Lower lobe of right lung (tissue), 2 donors: ENCODE measurements at regions not wholly inside any gene's neighbourhood (a gene's known extent, or its start where the extent isn't known, plus 50 kb on each side); places are given as distances from the start of the nearest gene placed in this dataset.

Experiments
- ATAC-seq, 2 donors: fragments of 200-7000 bp; cut with Tn5 transposase; one replicate each; pipeline ENCODE4 v1.9.1; 2020 to 2022; ENCODE audit warnings: mild to moderate bottlenecking in 2 of 2, moderate library complexity in 2 of 2
- DNase-seq: peaks from one replicate; pipeline ENCODE4 v3.0.0-alpha.2; 2020
- H3K27ac ChIP-seq: fragments of 200-600 bp; one replicate; pipeline ENCODE4 v1.8.0; 2022
- H3K27me3 ChIP-seq: fragments of 200-600 bp; one replicate; pipeline ENCODE4 v1.8.0; 2022; ENCODE audit warnings: low read depth
- H3K36me3 ChIP-seq: fragments of 200-600 bp; one replicate; pipeline ENCODE4 v1.8.0; 2022; ENCODE audit warnings: mild to moderate bottlenecking
- H3K4me1 ChIP-seq: fragments of 200-600 bp; one replicate; pipeline ENCODE4 v1.8.0; 2022
- H3K4me3 ChIP-seq: fragments of 200-600 bp; one replicate; pipeline ENCODE4 v1.8.0; 2022; ENCODE audit warnings: mild to moderate bottlenecking
- H3K9me3 ChIP-seq: fragments of 200-600 bp; one replicate; pipeline ENCODE4 v1.8.0; 2022
- CTCF ChIP-seq: fragments of 200-600 bp; IDR thresholded peaks from one replicate; pipeline ENCODE4 v1.8.0; 2022; ENCODE audit warnings: antibody characterized with exemption, mild to moderate bottlenecking
- intact Hi-C: fragments of 100-400 bp; cut with DNase I; formaldehyde crosslinking; loops from one replicate; pipeline ENCODE4 v1.11.0; 2022
- donor health status: DM: no; HTN: yes; CAD: no; lungs with severe emphysema.

GRCh38 chr11:119875841-119876600, 147.0 kb upstream of the NECTIN1 start:
- Histone ChIP-seq H3K27me3 (peaks cover 11% of the 10 kb centered on the region), H3K36me3 (no peaks in the 10 kb centered on the region), H3K27ac (no peak overlapping the region), H3K4me1 (no peaks in the 10 kb centered on the region), H3K4me3 (no peak overlapping the region), H3K9me3 (no peaks in the 10 kb centered on the region)
- DNase-seq (peak; percentile 38), ATAC-seq (peak in 1 of 2 donors; percentile 29)
- TF ChIP-seq CTCF: no peak
- intact Hi-C loops: no loop called here

GRCh38 chr11:119874660-119875238, 145.7 kb upstream of the NECTIN1 start:
- H3K27ac ChIP-seq: no peak overlapping the region
- intact Hi-C loops: no loop called here
- H3K27me3 ChIP-seq: peaks cover 11% of the 10 kb centered on the region
- TF ChIP-seq CTCF: no peak
- H3K36me3 ChIP-seq: no peaks in the 10 kb centered on the region
- no peaks in the 10 kb centered on the region for H3K4me1 ChIP-seq
- no peaks in the 10 kb centered on the region for H3K9me3 ChIP-seq
- ATAC-seq: no peak
- H3K4me3 ChIP-seq: no peak overlapping the region
- DNase-seq: no peak

GRCh38 chr11:119873761-119874421, 144.9 kb upstream of the NECTIN1 start:
- ATAC-seq (no peak), DNase-seq (no peak)
- peaks cover 13% of the 10 kb centered on the region for H3K27me3 ChIP-seq
- no peaks in the 10 kb centered on the region for H3K9me3 ChIP-seq
- H3K4me1 ChIP-seq: no peaks in the 10 kb centered on the region
- no peak overlapping the region for H3K27ac ChIP-seq
- TF ChIP-seq CTCF: no peak
- no peak overlapping the region for H3K4me3 ChIP-seq
- H3K36me3 ChIP-seq: no peaks in the 10 kb centered on the region
- intact Hi-C loops: no loop called here

- peaks cover 13% of the 10 kb centered on the region for H3K27me3 ChIP-seq
- no peak for ATAC-seq
- H3K27ac ChIP-seq: no peak overlapping the region
Observed at GRCh38 chr11:119872611-119873310, 143.8 kb upstream of the NECTIN1 start.

More at GRCh38 chr11:119872611-119873310, 143.8 kb upstream of the NECTIN1 start:
- no peaks in the 10 kb centered on the region for H3K4me1 ChIP-seq
- TF ChIP-seq CTCF: no peak
- H3K9me3 ChIP-seq: no peaks in the 10 kb centered on the region
- no peaks in the 10 kb centered on the region for H3K36me3 ChIP-seq
- intact Hi-C loops: no loop called here
- H3K4me3 ChIP-seq: no peak overlapping the region
- no peak for DNase-seq
